Transverse colon (tissue), 4 donors: ENCODE measurements at regions not wholly inside any gene's neighbourhood (a gene's known extent, or its start where the extent isn't known, plus 50 kb on each side); places are given as distances from the start of the nearest gene placed in this dataset.

ENCODE experiments used
- DNase-seq: peaks from one replicate; pipeline ENCODE4 v3.0.0-alpha.2; 2019
- H3K27ac ChIP-seq, 4 donors: fragments of 200-600 bp; sonication (generic); 2 replicates each; pipeline ENCODE4 v1.5.1; 2016 to 2018; ENCODE audit warnings: inconsistent platforms in 4 of 4
- H3K27me3 ChIP-seq: fragments of 200-600 bp; sonication (generic); 2 replicates; pipeline ENCODE4 v1.5.1; 2017; ENCODE audit warnings: inconsistent platforms
- H3K36me3 ChIP-seq, 4 donors: fragments of 200-600 bp; sonication (generic); 2 replicates each; pipeline ENCODE4 v1.5.1; 2017 to 2019; ENCODE audit warnings: inconsistent platforms in 4 of 4
- H3K4me1 ChIP-seq, 4 donors: fragments of 200-600 bp; sonication (generic); 2 replicates each; pipeline ENCODE4 v1.5.1; 2017 to 2020; ENCODE audit warnings: inconsistent platforms in 4 of 4
- H3K4me3 ChIP-seq, 4 donors: fragments of 200-600 bp; sonication (generic); 1 replicate in 1 of 4; 2 replicates in 3 of 4; pipeline versions ENCODE4 v1.5.1 to v1.6.1; 2017 to 2019; ENCODE audit warnings: inconsistent platforms in 4 of 4
- H3K9me3 ChIP-seq, 2 donors: fragments of 200-600 bp; sonication (generic); 2 replicates each; pipeline ENCODE4 v1.5.1; 2017 to 2019; ENCODE audit warnings: inconsistent platforms in 2 of 2
- CTCF ChIP-seq, 5 experiments: fragments of 200-600 bp in 3 of 5; fragments of 450-650 bp in 2 of 5; sonication (generic) in 3 of 5; IDR thresholded peaks; 1 replicate in 2 of 5; 2 replicates in 3 of 5; pipeline ENCODE4 v1.5.1; 2016 to 2017; ENCODE audit warnings: antibody characterized with exemption in 5 of 5, inconsistent platforms in 3 of 5, mild to moderate bottlenecking in 2 of 5, moderate library complexity in 1 of 5
- EP300 ChIP-seq: sonication (generic); formaldehyde crosslinking; IDR thresholded peaks from one replicate; pipeline ENCODE4 v1.6.1; 2017; ENCODE audit warnings: antibody characterized with exemption, low read depth
- POLR2A ChIP-seq: fragments of 450-650 bp; IDR thresholded peaks from one replicate; pipeline ENCODE4 v1.6.1; 2016; ENCODE audit warnings: antibody characterized with exemption, mild to moderate bottlenecking, moderate library complexity
- POLR2AphosphoS5 ChIP-seq, 3 donors: sonication (generic); formaldehyde crosslinking; IDR thresholded peaks; one replicate each; pipeline ENCODE4 v1.6.1; 2016; ENCODE audit warnings: antibody characterized with exemption in 3 of 3
- WGBS, 2 donors: methylation state at CpG; one replicate each; pipeline ENCODE4 v1.1.5; 2018; ENCODE audit warnings: low coverage in 1 of 2; 5-methylcytosine and 5-hydroxymethylcytosine counted together
- in situ Hi-C, 4 donors: fragments of 200-750 bp; cut with MboI; loops; one replicate each; pipeline versions ENCODE4 v1.15.0 to v1.15.1; 2017; ENCODE audit warnings: low sequenced_read_pairs in 3 of 4, low pct_ligation_motif_present in 1 of 4, low pct_unique_long_range_greater_than_20kb in 1 of 4
- intact Hi-C: fragments of 100-400 bp; cut with DNase I; formaldehyde crosslinking; loops from one replicate; pipeline ENCODE4 v1.15.1; 2023; ENCODE audit warnings: low total_unique reads

DNA sequence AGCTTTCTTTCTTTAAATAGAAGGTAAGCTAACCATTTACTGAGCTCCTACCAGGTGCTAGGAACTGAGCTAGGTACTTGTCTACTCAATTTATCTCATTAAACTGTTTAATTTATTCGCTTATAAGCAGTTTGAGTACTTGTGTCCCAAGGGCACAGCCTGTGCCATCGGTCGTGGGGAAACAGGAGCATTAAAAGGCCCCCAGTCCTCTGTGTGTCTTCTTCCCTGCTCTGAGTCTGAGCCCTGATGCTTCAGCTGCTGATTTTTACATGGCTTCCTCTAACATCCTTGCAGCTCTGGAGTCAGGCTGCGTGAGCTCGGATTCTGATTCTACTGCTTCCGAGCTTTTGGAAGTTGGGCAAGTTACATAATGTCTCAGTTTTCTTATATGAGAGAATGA lies 239.5 kb downstream of the EDEM1 start:
- intact Hi-C loops (no loop called here), in situ Hi-C loops (no loop called here)
- Histone ChIP-seq H3K9me3 (no peaks in the 10 kb centered on the region), H3K27ac (no peak overlapping the region), H3K27me3 (no peaks in the 10 kb centered on the region), H3K36me3 (no peaks in the 10 kb centered on the region), H3K4me3 (no peak overlapping the region), H3K4me1 (no peaks in the 10 kb centered on the region)
- WGBS, 2 donors: 89 to 90% methylated on average over 6 of the region's 6 CpGs
- TF ChIP-seq POLR2AphosphoS5 (IDR thresholded peaks at IDR 0.05) (no peak), EP300 (no peak), POLR2A (no peak), CTCF (IDR thresholded peaks at IDR 0.05) (no peak)
- no peak for DNase-seq

GRCh38 chr3:5427938-5428337 lies 240.4 kb downstream of the EDEM1 start:
- 62% methylated on average over 3 of the region's 3 CpGs; no CpG with 5 or more reads in 1 of the 2 donors for WGBS, 2 donors
- H3K36me3 ChIP-seq: no peaks in the 10 kb centered on the region
- no peak for DNase-seq
- no peak overlapping the region for H3K27ac ChIP-seq
- H3K27me3 ChIP-seq: no peaks in the 10 kb centered on the region
- H3K9me3 ChIP-seq: no peaks in the 10 kb centered on the region
- H3K4me1 ChIP-seq: no peaks in the 10 kb centered on the region
- in situ Hi-C loops: no loop called here
- no peak overlapping the region for H3K4me3 ChIP-seq
- TF ChIP-seq POLR2A (no peak), POLR2AphosphoS5 (IDR thresholded peaks at IDR 0.05) (no peak), CTCF (IDR thresholded peaks at IDR 0.05) (no peak), EP300 (no peak)
- intact Hi-C loops: no loop called here

DNA sequence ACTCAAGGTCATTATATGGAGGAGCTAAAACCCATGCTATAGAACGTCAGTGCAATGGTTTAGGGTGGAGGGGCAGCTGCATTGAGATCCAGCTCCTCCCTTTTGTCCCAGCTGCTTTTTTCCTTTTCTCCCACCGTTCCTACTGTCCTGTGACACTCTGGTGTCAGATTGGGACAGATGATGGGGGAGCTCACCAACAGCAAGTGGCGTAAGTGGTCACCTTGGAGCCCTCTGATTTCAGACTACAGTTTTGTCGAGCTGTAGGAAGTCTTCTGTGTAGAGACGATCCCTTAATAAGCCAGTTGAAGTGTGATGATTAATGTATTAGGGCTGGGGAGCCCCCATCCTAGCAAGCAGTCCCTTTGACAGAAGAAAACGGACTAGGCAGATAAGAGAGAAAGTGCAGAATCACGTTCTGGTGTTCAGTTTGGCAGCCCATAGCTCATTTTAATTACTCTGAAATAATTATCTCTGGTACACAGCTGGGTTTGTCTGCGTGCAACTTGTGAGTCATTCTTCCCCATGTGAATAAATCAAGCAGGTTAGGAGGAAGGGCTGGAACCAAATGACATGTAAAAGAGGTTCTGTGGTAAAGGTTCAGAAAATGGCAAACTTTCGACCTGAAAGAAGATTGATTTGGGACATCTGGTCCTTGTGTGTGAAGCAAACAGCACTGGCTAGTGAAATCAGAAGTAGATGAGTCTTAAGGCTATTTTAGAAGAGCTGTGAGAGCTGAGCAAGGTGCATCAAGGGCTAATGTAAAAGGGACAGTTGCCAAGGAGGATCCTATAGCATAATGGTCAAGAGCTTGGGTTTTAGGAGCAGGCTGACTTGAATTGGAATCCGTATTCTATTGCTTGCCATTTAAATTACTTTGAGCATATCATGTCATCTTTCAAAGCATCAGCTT lies 241.4 kb downstream of the EDEM1 start:
- Histone ChIP-seq H3K4me1 (no peaks in the 10 kb centered on the region), H3K4me3 (no peak overlapping the region), H3K27me3 (no peaks in the 10 kb centered on the region), H3K27ac (no peak overlapping the region), H3K9me3 (no peaks in the 10 kb centered on the region), H3K36me3 (no peaks in the 10 kb centered on the region)
- no peak for DNase-seq
- intact Hi-C loops: no loop called here
- in situ Hi-C loops: no loop called here
- TF ChIP-seq POLR2AphosphoS5 (IDR thresholded peaks at IDR 0.05): no peak
- TF ChIP-seq EP300: no peak
- no peak for TF ChIP-seq CTCF (IDR thresholded peaks at IDR 0.05)
- TF ChIP-seq POLR2A: no peak
- 30 to 51% methylated on average over 4 to 10 of the region's 10 CpGs for WGBS, 2 donors

DNA sequence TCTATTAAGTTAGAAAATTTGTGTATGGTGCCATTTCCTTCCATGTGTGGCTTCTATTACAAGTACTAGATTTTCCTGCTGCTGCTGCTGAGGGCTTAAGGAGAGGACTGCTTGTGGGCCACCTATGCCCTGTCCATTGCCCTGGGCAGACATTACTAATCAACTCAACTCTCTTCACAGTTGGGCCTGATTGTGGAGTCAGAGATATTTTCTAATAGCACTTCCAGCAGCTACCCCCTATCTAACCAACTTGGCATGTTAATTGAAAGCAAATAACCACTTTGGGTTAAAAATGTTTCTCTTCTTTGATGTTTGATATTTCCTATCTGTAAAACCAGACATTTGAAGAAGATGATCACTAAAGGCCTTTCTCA lies 242.0 kb downstream of the EDEM1 start:
- no peak for TF ChIP-seq POLR2A
- TF ChIP-seq POLR2AphosphoS5 (IDR thresholded peaks at IDR 0.05): no peak
- no peak for TF ChIP-seq CTCF (IDR thresholded peaks at IDR 0.05)
- TF ChIP-seq EP300: no peak
- intact Hi-C loops (no loop called here), in situ Hi-C loops (no loop called here)
- H3K27ac ChIP-seq: no peak overlapping the region
- H3K9me3 ChIP-seq: no peaks in the 10 kb centered on the region
- no peaks in the 10 kb centered on the region for H3K27me3 ChIP-seq
- no peaks in the 10 kb centered on the region for H3K4me1 ChIP-seq
- no peaks in the 10 kb centered on the region for H3K36me3 ChIP-seq
- no peak overlapping the region for H3K4me3 ChIP-seq
- DNase-seq: no peak
